Transverse colon (tissue), 4 donors: ENCODE measurements at regions not wholly inside any gene's neighbourhood (a gene's known extent, or its start where the extent isn't known, plus 50 kb on each side); places are given as distances from the start of the nearest gene placed in this dataset.

Source experiments
- EP300 ChIP-seq: sonication (generic); formaldehyde crosslinking; IDR thresholded peaks from one replicate; pipeline ENCODE4 v1.6.1; 2017; ENCODE audit warnings: antibody characterized with exemption, low read depth
- POLR2A ChIP-seq: fragments of 450-650 bp; IDR thresholded peaks from one replicate; pipeline ENCODE4 v1.6.1; 2016; ENCODE audit warnings: antibody characterized with exemption, mild to moderate bottlenecking, moderate library complexity
- POLR2AphosphoS5 ChIP-seq, 3 donors: sonication (generic); formaldehyde crosslinking; IDR thresholded peaks; one replicate each; pipeline ENCODE4 v1.6.1; 2016; ENCODE audit warnings: antibody characterized with exemption in 3 of 3
- TF ChIP-seq, protein P1 (sequence below), 5 experiments: fragments of 200-600 bp in 3 of 5; fragments of 450-650 bp in 2 of 5; sonication (generic) in 3 of 5; IDR thresholded peaks; 1 replicate in 2 of 5; 2 replicates in 3 of 5; pipeline ENCODE4 v1.5.1; 2016 to 2017; ENCODE audit warnings: antibody characterized with exemption in 5 of 5, inconsistent platforms in 3 of 5, mild to moderate bottlenecking in 2 of 5, moderate library complexity in 1 of 5

DNA sequence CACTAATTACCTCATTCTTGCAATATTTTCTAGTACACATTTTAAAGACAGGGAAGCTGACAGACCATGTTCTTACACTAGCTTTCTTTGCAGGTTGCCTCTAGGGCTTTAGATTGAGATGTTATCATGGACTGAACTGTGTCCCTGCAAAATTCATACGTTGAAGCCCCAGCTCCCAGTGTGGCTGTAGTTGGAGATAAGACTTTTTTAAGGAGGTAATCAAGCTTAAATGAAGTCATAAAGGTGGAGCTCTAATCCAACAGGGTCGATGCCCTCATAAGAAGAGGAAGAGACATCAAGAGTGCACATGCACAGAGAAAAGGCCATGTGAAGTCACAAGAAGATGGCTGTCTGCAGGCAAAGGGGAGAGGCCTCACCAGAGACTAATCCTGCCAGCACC is 471.2 kb upstream of the ACTBL2 start:
- TF ChIP-seq POLR2A (no peak), EP300 (no peak), POLR2AphosphoS5 (IDR thresholded peaks at IDR 0.05) (no peak)
- TF ChIP-seq, protein P1, sequence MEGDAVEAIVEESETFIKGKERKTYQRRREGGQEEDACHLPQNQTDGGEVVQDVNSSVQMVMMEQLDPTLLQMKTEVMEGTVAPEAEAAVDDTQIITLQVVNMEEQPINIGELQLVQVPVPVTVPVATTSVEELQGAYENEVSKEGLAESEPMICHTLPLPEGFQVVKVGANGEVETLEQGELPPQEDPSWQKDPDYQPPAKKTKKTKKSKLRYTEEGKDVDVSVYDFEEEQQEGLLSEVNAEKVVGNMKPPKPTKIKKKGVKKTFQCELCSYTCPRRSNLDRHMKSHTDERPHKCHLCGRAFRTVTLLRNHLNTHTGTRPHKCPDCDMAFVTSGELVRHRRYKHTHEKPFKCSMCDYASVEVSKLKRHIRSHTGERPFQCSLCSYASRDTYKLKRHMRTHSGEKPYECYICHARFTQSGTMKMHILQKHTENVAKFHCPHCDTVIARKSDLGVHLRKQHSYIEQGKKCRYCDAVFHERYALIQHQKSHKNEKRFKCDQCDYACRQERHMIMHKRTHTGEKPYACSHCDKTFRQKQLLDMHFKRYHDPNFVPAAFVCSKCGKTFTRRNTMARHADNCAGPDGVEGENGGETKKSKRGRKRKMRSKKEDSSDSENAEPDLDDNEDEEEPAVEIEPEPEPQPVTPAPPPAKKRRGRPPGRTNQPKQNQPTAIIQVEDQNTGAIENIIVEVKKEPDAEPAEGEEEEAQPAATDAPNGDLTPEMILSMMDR (IDR thresholded peaks at IDR 0.05), result no peak
